T-cell (primary cell): ENCODE measurements at regions not wholly inside any gene's neighbourhood (a gene's known extent, or its start where the extent isn't known, plus 50 kb on each side); places are given as distances from the start of the nearest gene placed in this dataset.

Experiments
- ATAC-seq, 4 experiments: fragments of 200-7000 bp in 3 of 4; fragments of 150-1000 bp in 1 of 4; cut with Tn5 transposase; replicated peaks in 1 of 4; 1 replicate in 3 of 4; 2 replicates in 1 of 4; pipeline ENCODE4 v1.10.0; 2021; ENCODE audit warnings: moderate library complexity in 3 of 4, mild to moderate bottlenecking in 2 of 4, moderate number of reproducible peaks in 1 of 4
- CTCF ChIA-PET, 2 donors: fragments of 300-600 bp; sonication (Branson Sonifier 250); formaldehyde crosslinking; loops; one replicate each; lab custom pipeline; 2022; ENCODE audit warnings: antibody characterized with exemption in 2 of 2; lab: Charles Lee
- POLR2A ChIA-PET, 2 donors: fragments of 300-600 bp; sonication (Branson Sonifier 250); formaldehyde crosslinking; loops; one replicate each; lab custom pipeline; 2022; ENCODE audit warnings: antibody characterized with exemption in 2 of 2; lab: Charles Lee
- DNase-seq, 35 experiments: peaks; one replicate each; pipeline versions ENCODE4 v3.0.0 to v3.0.0-alpha.2; 2013 to 2023
- H3K27ac ChIP-seq: one replicate; pipeline ENCODE4 v1.5.1; 2013; ENCODE audit warnings: low read length
- H3K27me3 ChIP-seq, 2 experiments: replicated peaks in 1 of 2; 1 replicate in 1 of 2; 2 replicates in 1 of 2; pipeline versions ENCODE4 v1.6.1 to v1.7.0; 2013; ENCODE audit warnings: low read length in 1 of 2, mixed read lengths in 1 of 2; ENCODE audit not compliant: control insufficient read depth in 2 of 2, insufficient read depth in 2 of 2; ENCODE audit errors: extremely low read depth in 1 of 2
- H3K36me3 ChIP-seq, 2 donors: 1 replicate in 1 of 2; 2 replicates in 1 of 2; pipeline versions ENCODE4 v1.6.1 to v1.7.0; 2013; ENCODE audit warnings: low read length in 1 of 2; ENCODE audit not compliant: control insufficient read depth in 2 of 2, insufficient read depth in 1 of 2; ENCODE audit errors: extremely low read depth in 1 of 2
- H3K4me1 ChIP-seq, 2 experiments: 1 replicate in 1 of 2; 2 replicates in 1 of 2; pipeline versions ENCODE4 v1.6.1 to v1.7.0; 2013; ENCODE audit warnings: low read length in 2 of 2, mixed read lengths in 1 of 2; ENCODE audit not compliant: insufficient read depth in 2 of 2, control insufficient read depth in 1 of 2; ENCODE audit errors: extremely low read depth in 1 of 2
- H3K4me3 ChIP-seq, 2 donors: 1 replicate in 1 of 2; 2 replicates in 1 of 2; pipeline versions ENCODE4 v1.5.1 to v1.7.0; 2013; ENCODE audit warnings: mild to moderate bottlenecking in 2 of 2, low read length in 1 of 2, moderate library complexity in 1 of 2; ENCODE audit not compliant: control insufficient read depth in 1 of 2; ENCODE audit errors: extremely low read depth in 1 of 2
- H3K9me3 ChIP-seq: 2 replicates; pipeline ENCODE4 v1.7.0; 2013
- H3K27ac Mint-ChIP-seq, 2 donors: one replicate each; pipeline ENCODE4 v1.8.0; 2020 to 2021; ENCODE audit warnings: mild to moderate bottlenecking in 2 of 2, mixed read lengths in 2 of 2
- H3K27me3 Mint-ChIP-seq, 2 donors: one replicate each; pipeline ENCODE4 v1.8.0; 2021 to 2022; ENCODE audit warnings: mixed read lengths in 2 of 2
- H3K36me3 Mint-ChIP-seq: one replicate; pipeline ENCODE4 v1.8.0; 2021; ENCODE audit warnings: mixed read lengths
- H3K4me1 Mint-ChIP-seq, 3 donors: one replicate each; pipeline ENCODE4 v1.8.0; 2020 to 2022; ENCODE audit warnings: mixed read lengths in 3 of 3, mild to moderate bottlenecking in 1 of 3
- H3K4me3 Mint-ChIP-seq, 3 donors: one replicate each; pipeline ENCODE4 v1.8.0; 2020 to 2022; ENCODE audit warnings: mild to moderate bottlenecking in 3 of 3, mixed read lengths in 3 of 3, moderate library complexity in 3 of 3
- H3K9me3 Mint-ChIP-seq, 3 donors: one replicate each; pipeline ENCODE4 v1.8.0; 2020 to 2022; ENCODE audit warnings: mixed read lengths in 3 of 3
- WGBS: methylation state at CpG from one replicate; pipeline ENCODE4 v1.1.5; 2013; ENCODE audit warnings: missing lambda C conversion rate; ENCODE audit not compliant: insufficient coverage; 5-methylcytosine and 5-hydroxymethylcytosine counted together

DNA sequence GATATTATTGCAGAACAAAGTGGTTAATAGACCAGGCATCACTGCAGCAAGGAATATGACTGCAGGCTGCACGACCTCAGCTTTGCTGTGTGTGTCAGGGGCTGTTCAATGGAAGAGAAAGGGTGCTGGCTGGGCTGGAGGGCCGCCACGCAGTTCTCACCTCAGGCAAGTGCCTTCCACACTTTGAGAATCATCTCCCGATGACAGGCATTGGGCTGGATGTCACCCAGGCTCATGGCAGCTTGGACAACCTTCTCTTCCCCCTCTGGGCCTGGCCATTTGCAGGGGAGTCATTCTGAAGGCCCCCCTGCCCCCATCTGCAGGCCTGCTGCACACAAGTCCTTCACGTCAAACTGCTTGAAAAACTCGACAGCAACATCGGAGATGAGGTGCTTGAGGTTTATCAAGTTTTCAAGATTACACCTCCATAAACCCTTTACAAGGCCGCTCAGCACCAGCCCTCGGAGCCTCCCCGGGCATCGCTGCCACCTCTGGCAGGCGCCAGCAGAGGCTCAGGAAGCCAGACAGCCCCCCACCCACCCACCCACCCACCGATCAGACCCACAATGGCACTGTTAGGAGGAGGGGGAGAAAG lies 165.9 kb upstream of the GSC start:
- POLR2A ChIA-PET, result no interaction called here
- H3K27ac Mint-ChIP-seq, result no peak overlapping the region

DNA sequence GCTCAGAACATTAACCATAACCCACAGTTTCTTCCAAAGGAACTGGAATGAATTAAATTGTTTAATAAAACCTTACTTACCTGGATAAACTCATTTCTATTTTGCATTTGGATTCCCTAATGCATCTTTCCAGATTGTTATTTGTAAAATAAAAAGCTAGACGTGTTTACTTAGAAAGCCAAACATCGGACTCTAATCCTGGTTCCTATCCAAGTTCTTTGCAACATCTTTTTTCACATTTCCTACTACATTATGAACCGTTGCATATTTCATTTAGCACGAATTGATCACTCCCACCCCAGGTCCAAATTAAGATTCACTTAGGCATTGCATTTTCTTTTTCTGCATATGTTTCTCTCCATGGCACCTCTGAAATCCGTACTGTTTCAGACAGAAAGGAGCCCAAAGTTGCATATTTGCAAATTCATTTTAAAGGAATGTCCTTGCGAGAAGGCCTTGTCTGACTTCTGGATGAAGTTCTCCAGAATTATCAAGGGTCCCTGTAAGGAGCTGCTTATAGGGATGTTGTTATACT lies 164.4 kb upstream of the GSC start:
- peaks cover 0 to 5% of the 10 kb centered on the region in 2 donors for H3K27me3 Mint-ChIP-seq
- POLR2A ChIA-PET, result no interaction called here

More for the DNA sequence above, 165.9 kb upstream of the GSC start:
- Mint-ChIP-seq H3K9me3 (no peaks in the 10 kb centered on the region), H3K4me1 (peaks cover 0 to 6% (median 0%) of the 10 kb centered on the region in 3 donors), H3K4me3 (no peak overlapping the region), H3K27me3 (peaks cover 0 to 5% of the 10 kb centered on the region in 2 donors), H3K36me3 (no peaks in the 10 kb centered on the region)
- Histone ChIP-seq H3K4me3 (no peak overlapping the region), H3K36me3 (no peaks in the 10 kb centered on the region), H3K27me3 (peaks cover 0 to 11% of the 10 kb centered on the region in 2 experiments), H3K9me3 (no peaks in the 10 kb centered on the region), H3K27ac (no peak overlapping the region), H3K4me1 (peaks cover 0 to 3% of the 10 kb centered on the region in 2 experiments)
- ATAC-seq (no peak), DNase-seq (no peak)
- 71% methylated on average over 3 of the region's 13 CpGs for WGBS
- CTCF ChIA-PET, result no interaction called here

DNA sequence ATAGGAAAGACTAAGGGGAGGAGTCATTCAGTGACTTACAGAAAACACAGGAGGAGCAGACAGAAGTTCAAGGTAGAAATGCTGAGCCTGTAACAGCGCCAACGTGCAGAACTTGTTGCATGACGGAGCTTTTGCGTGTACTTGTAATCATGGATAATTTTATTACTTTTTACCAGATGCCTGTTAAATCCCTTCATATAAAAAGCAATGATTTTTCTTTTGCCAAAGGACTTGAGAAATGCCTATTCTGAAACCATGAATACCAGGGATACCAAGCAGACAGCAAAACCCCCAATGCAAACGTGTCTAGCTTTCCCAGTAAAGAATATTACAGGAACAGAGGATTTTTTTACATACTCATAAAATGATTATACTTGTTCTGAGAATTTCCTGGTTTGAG lies 163.6 kb upstream of the GSC start:
- POLR2A ChIA-PET, result no interaction called here
- H3K36me3 Mint-ChIP-seq, result no peaks in the 10 kb centered on the region

More for the DNA sequence above, 164.4 kb upstream of the GSC start:
- Histone ChIP-seq H3K27ac (no peak overlapping the region), H3K4me1 (no peaks in the 10 kb centered on the region), H3K27me3 (peaks cover 0 to 7% of the 10 kb centered on the region in 2 experiments), H3K9me3 (no peaks in the 10 kb centered on the region), H3K36me3 (no peaks in the 10 kb centered on the region), H3K4me3 (no peak overlapping the region)
- no peaks in the 10 kb centered on the region for H3K9me3 Mint-ChIP-seq
- no peak overlapping the region for H3K4me3 Mint-ChIP-seq
- H3K4me1 Mint-ChIP-seq, result peaks cover 0 to 6% (median 0%) of the 10 kb centered on the region in 3 donors
- DNase-seq (no peak), ATAC-seq (no peak)
- CTCF ChIA-PET, result no interaction called here
- 67% methylated on average over 3 of the region's 6 CpGs for WGBS
- no peaks in the 10 kb centered on the region for H3K36me3 Mint-ChIP-seq
- H3K27ac Mint-ChIP-seq, result no peak overlapping the region

DNA sequence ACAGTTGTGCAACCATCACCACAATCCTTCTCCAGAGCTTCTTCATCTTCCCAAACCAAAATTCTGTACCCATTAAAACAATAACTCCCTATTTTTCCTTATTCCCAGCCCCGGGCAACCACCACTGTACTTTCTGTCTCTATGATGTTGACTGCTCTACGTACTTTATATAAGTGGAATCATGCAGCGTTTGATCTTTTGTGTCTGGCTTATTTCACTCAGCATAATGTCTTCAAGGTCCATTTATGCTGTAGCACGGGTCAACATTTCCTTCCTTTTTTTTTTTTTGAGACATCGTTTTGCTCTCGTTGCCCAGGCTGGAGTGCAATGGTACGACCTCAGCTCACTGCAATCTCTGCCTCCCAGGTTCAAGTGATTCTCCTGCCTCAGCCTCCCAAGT lies 162.7 kb upstream of the GSC start:
- Histone ChIP-seq H3K9me3 (no peaks in the 10 kb centered on the region), H3K4me3 (no peak overlapping the region), H3K27me3 (peaks cover 0 to 7% of the 10 kb centered on the region in 2 experiments), H3K27ac (no peak overlapping the region), H3K4me1 (no peaks in the 10 kb centered on the region), H3K36me3 (no peaks in the 10 kb centered on the region)
- ChIA-PET CTCF (no interaction called here), POLR2A (no interaction called here)
- no peaks in the 10 kb centered on the region for H3K9me3 Mint-ChIP-seq
- DNase-seq (no peak), ATAC-seq (no peak)
- no peak overlapping the region for H3K4me3 Mint-ChIP-seq
- peaks cover 0 to 6% (median 0%) of the 10 kb centered on the region in 3 donors for H3K4me1 Mint-ChIP-seq
- peaks cover 0 to 5% of the 10 kb centered on the region in 2 donors for H3K27me3 Mint-ChIP-seq
- 62% methylated on average over 4 of the region's 7 CpGs for WGBS
- H3K27ac Mint-ChIP-seq, result no peak overlapping the region
- H3K36me3 Mint-ChIP-seq, result no peaks in the 10 kb centered on the region

More for the DNA sequence above, 163.6 kb upstream of the GSC start:
- ATAC-seq (no peak), DNase-seq (no peak)
- no peaks in the 10 kb centered on the region for H3K4me1 ChIP-seq
- Mint-ChIP-seq H3K27ac (no peak overlapping the region), H3K4me1 (peaks cover 0 to 6% (median 0%) of the 10 kb centered on the region in 3 donors), H3K27me3 (peaks cover 0 to 5% of the 10 kb centered on the region in 2 donors), H3K4me3 (no peak overlapping the region), H3K9me3 (no peaks in the 10 kb centered on the region)
- no CpG with 5 or more reads among the region's 5 CpGs for WGBS
- CTCF ChIA-PET, result no interaction called here
- peaks cover 0 to 7% of the 10 kb centered on the region in 2 experiments for H3K27me3 ChIP-seq
- H3K4me3 ChIP-seq, result no peak overlapping the region
- no peaks in the 10 kb centered on the region for H3K9me3 ChIP-seq
- H3K27ac ChIP-seq, result no peak overlapping the region
- H3K36me3 ChIP-seq, result no peaks in the 10 kb centered on the region

DNA sequence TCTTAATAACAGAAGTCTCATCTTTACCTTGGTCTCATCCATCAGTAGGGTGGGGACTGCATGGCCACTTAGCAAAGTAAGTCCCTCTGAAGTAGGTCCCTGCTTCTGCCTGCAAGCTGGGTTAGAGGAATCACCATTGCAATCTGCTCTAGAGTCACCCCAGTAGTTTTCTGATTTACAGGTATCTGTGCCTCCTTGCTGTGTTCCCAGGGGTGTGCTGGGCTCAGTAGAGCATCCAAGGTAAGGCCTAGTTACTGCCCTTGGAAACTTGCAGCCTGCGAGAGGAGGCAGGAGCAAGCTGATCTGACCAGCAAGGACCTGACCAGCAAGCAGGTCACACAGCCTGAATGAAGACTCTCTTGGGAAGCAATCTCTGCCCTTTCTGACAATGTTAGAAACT lies 160.8 kb upstream of the GSC start:
- no peak for DNase-seq
- Mint-ChIP-seq H3K4me1 (peaks cover 0 to 6% (median 0%) of the 10 kb centered on the region in 3 donors), H3K36me3 (no peaks in the 10 kb centered on the region), H3K27me3 (peaks cover 0 to 5% of the 10 kb centered on the region in 2 donors), H3K9me3 (peaks cover 0 to 1% (median 0%) of the 10 kb centered on the region in 3 donors), H3K27ac (no peak overlapping the region), H3K4me3 (no peak overlapping the region)
- ChIA-PET CTCF (no interaction called here), POLR2A (no interaction called here)
- Histone ChIP-seq H3K9me3 (no peaks in the 10 kb centered on the region), H3K36me3 (no peaks in the 10 kb centered on the region), H3K27ac (no peak overlapping the region), H3K27me3 (peaks cover 0 to 1% of the 10 kb centered on the region in 2 experiments), H3K4me1 (no peaks in the 10 kb centered on the region), H3K4me3 (no peak overlapping the region)
- no peak for ATAC-seq
- whole genome bisulfite sequencing, result 88% methylated on average over 1 of the region's 1 CpG

DNA sequence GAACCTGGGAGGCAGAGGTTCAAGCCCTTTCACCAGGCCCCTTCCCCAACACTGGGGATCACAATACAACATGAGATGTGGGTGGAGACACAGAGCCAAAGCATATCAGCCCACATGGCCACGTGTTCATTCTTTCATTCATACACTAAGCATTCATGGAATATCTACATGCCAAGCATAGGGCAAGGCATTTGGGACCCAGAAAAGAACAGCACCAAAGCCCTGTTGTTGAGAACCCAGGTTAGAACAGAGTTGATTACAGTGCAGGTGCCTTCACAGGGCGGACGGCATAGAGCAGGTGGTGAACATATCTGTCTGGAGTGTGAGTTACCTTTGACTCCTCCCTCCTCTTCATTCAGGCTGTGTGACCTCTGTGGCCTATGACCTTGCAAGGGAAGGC lies 159.4 kb upstream of the GSC start:
- Histone ChIP-seq H3K27ac (no peak overlapping the region), H3K36me3 (no peaks in the 10 kb centered on the region), H3K4me1 (no peaks in the 10 kb centered on the region), H3K9me3 (no peaks in the 10 kb centered on the region), H3K27me3 (peaks cover 0 to 3% of the 10 kb centered on the region in 2 experiments), H3K4me3 (no peak overlapping the region)
- peaks cover 0 to 5% of the 10 kb centered on the region in 2 donors for H3K27me3 Mint-ChIP-seq
- 33% methylated on average over 1 of the region's 3 CpGs for WGBS
- ATAC-seq (no peak), DNase-seq (no peak)
- no peak overlapping the region for H3K27ac Mint-ChIP-seq
- H3K4me1 Mint-ChIP-seq, result peaks cover 0 to 6% (median 0%) of the 10 kb centered on the region in 3 donors
- H3K4me3 Mint-ChIP-seq, result no peak overlapping the region
- POLR2A ChIA-PET, result no interaction called here
- H3K36me3 Mint-ChIP-seq, result no peaks in the 10 kb centered on the region
- CTCF ChIA-PET, result no interaction called here
- peaks cover 0 to 3% (median 0%) of the 10 kb centered on the region in 3 donors for H3K9me3 Mint-ChIP-seq
